ENCODE measurements at regions not wholly inside any gene's neighbourhood (a gene's known extent, or its start where the extent isn't known, plus 50 kb on each side); places are given as distances from the start of the nearest gene placed in this dataset.
A peak's percentile ranks its signal among the peaks of the same experiment; 100 is the strongest.

- TF ChIP-seq CTCF (IDR thresholded peaks at IDR 0.05; ENCODE audit: low read depth, low read length) = no peak
- H3K9me3 ChIP-seq = no peaks in the 10 kb centered on the region
- no peaks in the 10 kb centered on the region for H3K36me3 ChIP-seq
- no peaks in the 10 kb centered on the region for H3K27me3 ChIP-seq
- no peak for DNase-seq
- no peaks in the 10 kb centered on the region for H3K4me1 ChIP-seq
- H3K4me3 ChIP-seq (ENCODE audit: low read depth, low read length) = no peak overlapping the region
Measured at GRCh38 chr9:28025186-28025585, 451.9 kb upstream of the C9orf72 start.

GRCh38 chr9:28031521-28032267, 458.4 kb upstream of the C9orf72 start:
- Histone ChIP-seq H3K4me3 (ENCODE audit: low read depth, low read length) (no peak overlapping the region), H3K36me3 (no peaks in the 10 kb centered on the region), H3K4me1 (peaks cover 12% of the 10 kb centered on the region; the same call in 1 of the 2 replicates), H3K27me3 (no peaks in the 10 kb centered on the region), H3K9me3 (no peaks in the 10 kb centered on the region)
- peak; percentile 13 for DNase-seq
- no peak for TF ChIP-seq CTCF (IDR thresholded peaks at IDR 0.05; ENCODE audit: low read depth, low read length)

GRCh38 chr9:28032268-28032590, 458.9 kb upstream of the C9orf72 start:
- TF ChIP-seq CTCF (IDR thresholded peaks at IDR 0.05; ENCODE audit: low read depth, low read length) = no peak
- no peaks in the 10 kb centered on the region for H3K27me3 ChIP-seq
- H3K9me3 ChIP-seq = no peaks in the 10 kb centered on the region
- H3K4me3 ChIP-seq (ENCODE audit: low read depth, low read length) = no peak overlapping the region
- H3K36me3 ChIP-seq = no peaks in the 10 kb centered on the region
- no peak for DNase-seq
- peaks cover 12% of the 10 kb centered on the region; the same call in 1 of the 2 replicates for H3K4me1 ChIP-seq

- no peaks in the 10 kb centered on the region for H3K36me3 ChIP-seq
- H3K4me1 ChIP-seq = peaks cover 17% of the 10 kb centered on the region
- no peaks in the 10 kb centered on the region for H3K27me3 ChIP-seq
- no peak for TF ChIP-seq CTCF (IDR thresholded peaks at IDR 0.05; ENCODE audit: low read depth, low read length)
- no peak overlapping the region for H3K4me3 ChIP-seq (ENCODE audit: low read depth, low read length)
- DNase-seq = no peak
- no peaks in the 10 kb centered on the region for H3K9me3 ChIP-seq
Measured at GRCh38 chr9:28034242-28034641, 461.0 kb upstream of the C9orf72 start.

GRCh38 chr9:28037968-28038367, 464.7 kb upstream of the C9orf72 start:
- Histone ChIP-seq H3K4me3 (ENCODE audit: low read depth, low read length) (no peak overlapping the region), H3K9me3 (no peaks in the 10 kb centered on the region), H3K36me3 (no peaks in the 10 kb centered on the region), H3K27me3 (no peaks in the 10 kb centered on the region), H3K4me1 (peaks cover 19% of the 10 kb centered on the region)
- TF ChIP-seq CTCF (IDR thresholded peaks at IDR 0.05; ENCODE audit: low read depth, low read length) = no peak
- DNase-seq = no peak

- Histone ChIP-seq H3K36me3 (no peaks in the 10 kb centered on the region), H3K9me3 (no peaks in the 10 kb centered on the region), H3K4me3 (ENCODE audit: low read depth, low read length) (no peak overlapping the region), H3K4me1 (peaks cover 6% of the 10 kb centered on the region), H3K27me3 (no peaks in the 10 kb centered on the region)
- DNase-seq = no peak
- TF ChIP-seq CTCF (IDR thresholded peaks at IDR 0.05; ENCODE audit: low read depth, low read length) = no peak
Measured at GRCh38 chr9:28045051-28045450, 471.8 kb upstream of the C9orf72 start.
